ENCODE measurements at regions not wholly inside any gene's neighbourhood (a gene's known extent, or its start where the extent isn't known, plus 50 kb on each side); places are given as distances from the start of the nearest gene placed in this dataset.

GRCh38 chr22:49181942-49182341 lies 645.7 kb downstream of the BRD1 start:
- no peaks in the 10 kb centered on the region for H3K36me3 ChIP-seq (ENCODE audit: control insufficient read depth, insufficient read depth, low read length)
- no peak overlapping the region for H3K4me3 ChIP-seq (replicated peaks; ENCODE audit: low read depth, low read length)
- no peak for DNase-seq (ENCODE audit: extremely low read depth, insufficient read length)
- TF ChIP-seq, protein P1, sequence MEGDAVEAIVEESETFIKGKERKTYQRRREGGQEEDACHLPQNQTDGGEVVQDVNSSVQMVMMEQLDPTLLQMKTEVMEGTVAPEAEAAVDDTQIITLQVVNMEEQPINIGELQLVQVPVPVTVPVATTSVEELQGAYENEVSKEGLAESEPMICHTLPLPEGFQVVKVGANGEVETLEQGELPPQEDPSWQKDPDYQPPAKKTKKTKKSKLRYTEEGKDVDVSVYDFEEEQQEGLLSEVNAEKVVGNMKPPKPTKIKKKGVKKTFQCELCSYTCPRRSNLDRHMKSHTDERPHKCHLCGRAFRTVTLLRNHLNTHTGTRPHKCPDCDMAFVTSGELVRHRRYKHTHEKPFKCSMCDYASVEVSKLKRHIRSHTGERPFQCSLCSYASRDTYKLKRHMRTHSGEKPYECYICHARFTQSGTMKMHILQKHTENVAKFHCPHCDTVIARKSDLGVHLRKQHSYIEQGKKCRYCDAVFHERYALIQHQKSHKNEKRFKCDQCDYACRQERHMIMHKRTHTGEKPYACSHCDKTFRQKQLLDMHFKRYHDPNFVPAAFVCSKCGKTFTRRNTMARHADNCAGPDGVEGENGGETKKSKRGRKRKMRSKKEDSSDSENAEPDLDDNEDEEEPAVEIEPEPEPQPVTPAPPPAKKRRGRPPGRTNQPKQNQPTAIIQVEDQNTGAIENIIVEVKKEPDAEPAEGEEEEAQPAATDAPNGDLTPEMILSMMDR (IDR thresholded peaks at IDR 0.05; ENCODE audit: insufficient read depth, low read length, poor library complexity, severe bottlenecking) = no peak
- no peaks in the 10 kb centered on the region for H3K27me3 ChIP-seq (replicated peaks; ENCODE audit: control insufficient read depth, insufficient read depth, low read length)

DNA sequence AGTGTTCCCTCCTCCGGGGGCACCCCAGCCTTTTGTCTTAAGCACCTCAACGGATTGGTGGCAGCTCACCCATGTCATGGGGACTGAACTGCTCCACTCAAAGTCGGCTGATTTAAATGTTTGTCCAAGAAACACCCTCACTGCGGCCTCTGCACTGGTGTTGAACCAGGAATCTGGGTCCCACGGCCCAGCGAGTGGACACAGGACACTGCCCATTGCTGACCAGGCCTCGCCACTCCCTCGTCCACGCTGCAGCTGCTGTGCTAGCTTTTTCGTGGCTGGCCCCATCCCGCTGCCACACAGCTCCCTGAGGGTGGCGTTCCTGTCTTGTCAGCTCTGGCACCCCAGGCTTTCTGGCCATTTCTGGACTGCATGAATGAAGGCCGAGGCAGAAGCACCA lies 646.2 kb downstream of the BRD1 start:
- Histone ChIP-seq H3K36me3 (ENCODE audit: control insufficient read depth, insufficient read depth, low read length) (no peaks in the 10 kb centered on the region), H3K4me3 (replicated peaks; ENCODE audit: low read depth, low read length) (no peak overlapping the region), H3K27me3 (replicated peaks; ENCODE audit: control insufficient read depth, insufficient read depth, low read length) (no peaks in the 10 kb centered on the region)
- TF ChIP-seq, protein P1 (IDR thresholded peaks at IDR 0.05; ENCODE audit: insufficient read depth, low read length, poor library complexity, severe bottlenecking) = no peak
- DNase-seq (ENCODE audit: extremely low read depth, insufficient read length) = no peak

DNA sequence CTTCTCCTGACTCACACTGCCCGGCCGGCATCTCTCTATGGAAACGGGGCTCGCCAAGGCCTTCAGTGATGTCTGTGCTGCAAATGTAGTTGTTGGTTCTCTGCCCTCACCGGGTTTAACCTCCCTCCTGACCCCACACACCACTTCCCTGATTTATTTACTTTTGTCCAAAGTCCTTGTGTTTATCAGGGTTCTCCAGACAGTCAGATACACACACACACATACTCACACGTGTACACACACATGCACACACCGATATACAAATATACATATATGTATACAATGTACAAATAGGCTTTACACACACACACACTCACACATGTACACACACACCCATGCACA lies 647.0 kb downstream of the BRD1 start:
- Histone ChIP-seq H3K27me3 (replicated peaks; ENCODE audit: control insufficient read depth, insufficient read depth, low read length) (no peaks in the 10 kb centered on the region), H3K4me3 (replicated peaks; ENCODE audit: low read depth, low read length) (no peak overlapping the region), H3K36me3 (ENCODE audit: control insufficient read depth, insufficient read depth, low read length) (no peaks in the 10 kb centered on the region)
- DNase-seq (ENCODE audit: extremely low read depth, insufficient read length) = no peak
- TF ChIP-seq, protein P1 (IDR thresholded peaks at IDR 0.05; ENCODE audit: insufficient read depth, low read length, poor library complexity, severe bottlenecking) = no peak

GRCh38 chr22:49179886-49180682 lies 647.6 kb downstream of the BRD1 start:
- Histone ChIP-seq H3K36me3 (ENCODE audit: control insufficient read depth, insufficient read depth, low read length) (no peaks in the 10 kb centered on the region), H3K4me3 (replicated peaks; ENCODE audit: low read depth, low read length) (no peak overlapping the region), H3K27me3 (replicated peaks; ENCODE audit: control insufficient read depth, insufficient read depth, low read length) (no peaks in the 10 kb centered on the region)
- TF ChIP-seq, protein P1 (IDR thresholded peaks at IDR 0.05; ENCODE audit: insufficient read depth, low read length, poor library complexity, severe bottlenecking) = no peak
- no peak for DNase-seq (ENCODE audit: extremely low read depth, insufficient read length)

- DNase-seq (ENCODE audit: extremely low read depth, insufficient read length) = no peak
- Histone ChIP-seq H3K27me3 (replicated peaks; ENCODE audit: control insufficient read depth, insufficient read depth, low read length) (no peaks in the 10 kb centered on the region), H3K36me3 (ENCODE audit: control insufficient read depth, insufficient read depth, low read length) (no peaks in the 10 kb centered on the region), H3K4me3 (replicated peaks; ENCODE audit: low read depth, low read length) (no peak overlapping the region)
- TF ChIP-seq, protein P1 (IDR thresholded peaks at IDR 0.05; ENCODE audit: insufficient read depth, low read length, poor library complexity, severe bottlenecking) = no peak
Measured at GRCh38 chr22:49179175-49179574, 648.5 kb downstream of the BRD1 start.
